GM21737 (cell line): ENCODE measurements at regions not wholly inside any gene's neighbourhood (a gene's known extent, or its start where the extent isn't known, plus 50 kb on each side); places are given as distances from the start of the nearest gene placed in this dataset.
"Not testable (repeated sequence)": the region's sequence is repeated elsewhere in the genome, so short reads cannot be mapped to it uniquely, and the experiment has no call there.

Experiments
- ATAC-seq: cut with Tn5 transposase; IDR thresholded peaks from one replicate; pipeline ENCODE4 v1.9.1; 2021; ENCODE audit warnings: mild to moderate bottlenecking, moderate library complexity; ENCODE audit not compliant: unreplicated experiment

GRCh38 chr10:124173298-124173900 is 80.0 kb upstream of the CHST15 start:
- ATAC-seq = no peak

GRCh38 chr10:124172181-124172916 is 79.0 kb upstream of the CHST15 start:
- no peak for ATAC-seq

GRCh38 chr10:124171561-124171960 is 78.2 kb upstream of the CHST15 start:
- no peak for ATAC-seq

- ATAC-seq = no peak
Measured at GRCh38 chr10:124170631-124171030, 77.2 kb upstream of the CHST15 start.

- no peak for ATAC-seq
Measured at GRCh38 chr10:124168991-124169802, 75.8 kb upstream of the CHST15 start.

- ATAC-seq = no peak
Measured at GRCh38 chr10:124168581-124168980, 75.2 kb upstream of the CHST15 start.

- ATAC-seq = not testable (repeated sequence)
Measured at GRCh38 chr10:124167925-124168324, 74.5 kb upstream of the CHST15 start.

- no peak for ATAC-seq
Measured at GRCh38 chr10:124166431-124167125, 73.2 kb upstream of the CHST15 start.

- ATAC-seq = no peak
Measured at GRCh38 chr10:124165827-124166226, 72.4 kb upstream of the CHST15 start.

- no peak for ATAC-seq
Measured at GRCh38 chr10:124165311-124165710, 71.9 kb upstream of the CHST15 start.

- no peak for ATAC-seq
Measured at GRCh38 chr10:124164264-124164663, 70.9 kb upstream of the CHST15 start.

GRCh38 chr10:124162774-124163354 is 69.5 kb upstream of the CHST15 start:
- no peak for ATAC-seq

GRCh38 chr10:124162136-124162535 is 68.7 kb upstream of the CHST15 start:
- ATAC-seq = no peak

- ATAC-seq = no peak
Measured at GRCh38 chr10:124161601-124162000, 68.2 kb upstream of the CHST15 start.

- ATAC-seq = no peak
Measured at GRCh38 chr10:124160943-124161582, 67.7 kb upstream of the CHST15 start.

- no peak for ATAC-seq
Measured at GRCh38 chr10:124160176-124160575, 66.8 kb upstream of the CHST15 start.

- ATAC-seq = no peak
Measured at GRCh38 chr10:124159153-124159552, 65.8 kb upstream of the CHST15 start.

- no peak for ATAC-seq
Measured at GRCh38 chr10:124158592-124158991, 65.2 kb upstream of the CHST15 start.

GRCh38 chr10:124157271-124157681 is 63.9 kb upstream of the CHST15 start:
- ATAC-seq = no peak

GRCh38 chr10:124156524-124157260 is 63.3 kb upstream of the CHST15 start:
- ATAC-seq = no peak
